Smooth muscle cell (in vitro differentiated cells): ENCODE measurements at regions not wholly inside any gene's neighbourhood (a gene's known extent, or its start where the extent isn't known, plus 50 kb on each side); places are given as distances from the start of the nearest gene placed in this dataset.

Experiments used
- DNase-seq: peaks from one replicate; lab custom pipeline; 2025; ENCODE audit not compliant: unreplicated experiment; lab: John Stamatoyannopoulos, UW
- H2AFZ ChIP-seq: fragments of 200-600 bp; sonication (generic); 2 replicates; pipeline ENCODE4 v1.6.0; 2016; ENCODE audit warnings: antibody characterized with exemption, low read depth, mild to moderate bottlenecking
- H3F3A ChIP-seq: fragments of 200-600 bp; sonication (generic); 2 replicates; pipeline ENCODE4 v1.6.0; 2017; ENCODE audit warnings: antibody characterized with exemption, low read depth
- H3K27ac ChIP-seq: fragments of 200-600 bp; sonication (generic); 2 replicates; pipeline ENCODE4 v1.5.1; 2016; ENCODE audit warnings: low read depth, mild to moderate bottlenecking
- H3K27me3 ChIP-seq: fragments of 200-600 bp; sonication (generic); 2 replicates; pipeline ENCODE4 v1.6.1; 2016; ENCODE audit warnings: low read depth, mild to moderate bottlenecking
- H3K36me3 ChIP-seq: fragments of 200-600 bp; sonication (generic); 2 replicates; pipeline ENCODE4 v1.5.1; 2016; ENCODE audit warnings: low read depth
- H3K4me1 ChIP-seq: fragments of 200-600 bp; sonication (generic); 2 replicates; pipeline ENCODE4 v1.5.1; 2016; ENCODE audit warnings: low read depth
- H3K4me2 ChIP-seq: fragments of 200-600 bp; sonication (generic); 2 replicates; pipeline ENCODE4 v1.6.0; 2016; ENCODE audit warnings: mild to moderate bottlenecking
- H3K4me3 ChIP-seq: fragments of 200-600 bp; sonication (generic); 2 replicates; pipeline ENCODE4 v1.5.1; 2016; ENCODE audit warnings: mild to moderate bottlenecking
- H3K79me2 ChIP-seq: fragments of 200-600 bp; sonication (generic); 2 replicates; pipeline ENCODE4 v1.6.0; 2016; ENCODE audit warnings: low read depth, mild to moderate bottlenecking
- H3K9ac ChIP-seq: fragments of 200-600 bp; sonication (generic); 2 replicates; pipeline ENCODE4 v1.6.0; 2016; ENCODE audit warnings: low read depth
- H3K9me3 ChIP-seq: fragments of 200-600 bp; sonication (generic); replicated peaks from 2 replicates; pipeline ENCODE4 v1.5.1; 2016; ENCODE audit warnings: low read depth
- H4K20me1 ChIP-seq: fragments of 200-600 bp; sonication (generic); 2 replicates; pipeline ENCODE4 v1.6.0; 2016; ENCODE audit warnings: low read depth
- WGBS: methylation state at CpG from one replicate; pipeline ENCODE4 v1.1.7; 2016; ENCODE audit warnings: low lambda C conversion rate; 5-methylcytosine and 5-hydroxymethylcytosine counted together
- TF ChIP-seq, protein P1 (sequence below): fragments of 200-600 bp; sonication (generic); IDR thresholded peaks from 2 replicates; pipeline ENCODE4 v1.5.1; 2017; ENCODE audit warnings: borderline replicate concordance, mild to moderate bottlenecking, antibody characterized with exemption; ENCODE audit not compliant: insufficient read depth, poor library complexity, severe bottlenecking

DNA sequence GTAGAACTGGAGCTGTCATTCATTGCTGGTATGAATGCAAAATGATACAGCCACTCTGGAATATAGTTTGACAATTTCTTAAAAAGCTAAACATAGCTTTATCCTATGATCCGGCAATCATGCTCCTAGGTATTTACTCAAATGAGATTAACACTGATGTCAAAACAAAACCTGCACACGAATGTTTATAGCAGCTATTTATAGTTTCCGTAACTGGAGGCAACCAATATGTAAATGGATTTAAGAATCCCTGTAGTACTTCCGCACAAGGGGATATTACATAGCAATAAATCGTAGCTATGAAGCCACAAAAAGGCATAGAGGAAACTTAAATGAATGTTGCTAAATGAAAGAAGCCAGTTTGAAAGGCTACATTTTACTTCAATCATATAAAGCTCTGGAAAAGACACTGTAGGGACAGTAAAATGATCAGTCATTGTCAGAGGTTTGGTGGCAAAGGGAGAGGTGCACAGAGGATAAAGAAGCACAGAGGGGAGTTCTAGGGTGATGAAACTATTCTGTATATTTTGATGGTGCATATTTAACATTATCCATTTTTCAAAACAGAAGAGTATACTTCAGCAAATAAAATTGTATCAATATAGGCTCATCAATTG lies 1893.0 kb upstream of the PCDH20 start:
- no peak overlapping the region for H3K9ac ChIP-seq
- no peak overlapping the region for H3K27ac ChIP-seq
- H3K4me2 ChIP-seq, result no peak overlapping the region
- H3K27me3 ChIP-seq, result no peaks in the 10 kb centered on the region
- no peaks in the 10 kb centered on the region for H3K4me1 ChIP-seq
- H2AFZ ChIP-seq, result no peak overlapping the region
- no peak for DNase-seq
- TF ChIP-seq, protein P1, sequence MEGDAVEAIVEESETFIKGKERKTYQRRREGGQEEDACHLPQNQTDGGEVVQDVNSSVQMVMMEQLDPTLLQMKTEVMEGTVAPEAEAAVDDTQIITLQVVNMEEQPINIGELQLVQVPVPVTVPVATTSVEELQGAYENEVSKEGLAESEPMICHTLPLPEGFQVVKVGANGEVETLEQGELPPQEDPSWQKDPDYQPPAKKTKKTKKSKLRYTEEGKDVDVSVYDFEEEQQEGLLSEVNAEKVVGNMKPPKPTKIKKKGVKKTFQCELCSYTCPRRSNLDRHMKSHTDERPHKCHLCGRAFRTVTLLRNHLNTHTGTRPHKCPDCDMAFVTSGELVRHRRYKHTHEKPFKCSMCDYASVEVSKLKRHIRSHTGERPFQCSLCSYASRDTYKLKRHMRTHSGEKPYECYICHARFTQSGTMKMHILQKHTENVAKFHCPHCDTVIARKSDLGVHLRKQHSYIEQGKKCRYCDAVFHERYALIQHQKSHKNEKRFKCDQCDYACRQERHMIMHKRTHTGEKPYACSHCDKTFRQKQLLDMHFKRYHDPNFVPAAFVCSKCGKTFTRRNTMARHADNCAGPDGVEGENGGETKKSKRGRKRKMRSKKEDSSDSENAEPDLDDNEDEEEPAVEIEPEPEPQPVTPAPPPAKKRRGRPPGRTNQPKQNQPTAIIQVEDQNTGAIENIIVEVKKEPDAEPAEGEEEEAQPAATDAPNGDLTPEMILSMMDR, result no peak
- no peaks in the 10 kb centered on the region for H3K79me2 ChIP-seq
- H3K4me3 ChIP-seq, result no peak overlapping the region
- 88% methylated on average over 5 of the region's 5 CpGs for WGBS
- no peaks in the 10 kb centered on the region for H4K20me1 ChIP-seq
- H3F3A ChIP-seq, result no peaks in the 10 kb centered on the region
- no peaks in the 10 kb centered on the region for H3K36me3 ChIP-seq
- no peaks in the 10 kb centered on the region for H3K9me3 ChIP-seq

- H3F3A ChIP-seq, result no peaks in the 10 kb centered on the region
- H3K9ac ChIP-seq, result no peak overlapping the region
- no peak for DNase-seq
- WGBS, result 93% methylated on average over 3 of the region's 3 CpGs
- no peak overlapping the region for H3K4me3 ChIP-seq
- H3K4me1 ChIP-seq, result no peaks in the 10 kb centered on the region
- H3K27ac ChIP-seq, result no peak overlapping the region
- H2AFZ ChIP-seq, result no peak overlapping the region
- no peaks in the 10 kb centered on the region for H3K9me3 ChIP-seq
- H3K36me3 ChIP-seq, result no peaks in the 10 kb centered on the region
- no peak overlapping the region for H3K4me2 ChIP-seq
- no peaks in the 10 kb centered on the region for H3K27me3 ChIP-seq
- H4K20me1 ChIP-seq, result no peaks in the 10 kb centered on the region
- H3K79me2 ChIP-seq, result no peaks in the 10 kb centered on the region
- TF ChIP-seq, protein P1, result no peak
Observed at GRCh38 chr13:63307228-63307627, 1891.6 kb upstream of the PCDH20 start.

DNA sequence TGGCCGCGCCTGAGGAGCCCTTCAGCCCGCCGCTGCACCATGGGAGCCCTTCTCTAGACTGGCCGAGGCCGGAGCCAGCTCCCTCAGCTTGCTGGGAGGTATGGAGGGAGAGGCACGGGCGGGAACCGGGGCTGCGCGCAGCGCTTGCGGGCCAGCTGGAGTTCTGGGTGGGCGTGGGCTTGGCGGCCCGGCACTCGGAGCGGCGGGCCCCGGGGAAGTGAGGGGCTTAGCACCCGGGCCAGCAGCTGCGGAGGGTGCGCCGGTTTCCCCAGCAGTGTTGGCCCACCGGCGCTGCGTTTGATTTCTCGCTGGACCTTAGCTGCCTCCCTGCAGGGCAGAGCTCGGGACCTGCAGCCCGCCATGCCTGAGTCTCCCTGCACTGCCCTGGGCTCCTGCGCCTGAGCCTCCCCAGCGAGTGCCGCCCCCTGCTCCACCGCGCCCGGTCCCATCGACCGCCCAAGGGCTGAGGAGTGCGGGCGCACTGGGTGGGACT lies 1890.0 kb upstream of the PCDH20 start:
- H3K4me2 ChIP-seq, result no peak overlapping the region
- no peak overlapping the region for H2AFZ ChIP-seq
- no peaks in the 10 kb centered on the region for H3K4me1 ChIP-seq
- no peak for DNase-seq
- no peaks in the 10 kb centered on the region for H4K20me1 ChIP-seq
- no peak overlapping the region for H3K9ac ChIP-seq
- H3K79me2 ChIP-seq, result no peaks in the 10 kb centered on the region
- WGBS, result over 99% methylated on average over 40 of the region's 40 CpGs
- no peaks in the 10 kb centered on the region for H3K36me3 ChIP-seq
- no peak overlapping the region for H3K4me3 ChIP-seq
- H3K27me3 ChIP-seq, result no peaks in the 10 kb centered on the region
- H3K27ac ChIP-seq, result no peak overlapping the region
- H3K9me3 ChIP-seq, result no peaks in the 10 kb centered on the region
- H3F3A ChIP-seq, result no peaks in the 10 kb centered on the region
- TF ChIP-seq, protein P1, result no peak

DNA sequence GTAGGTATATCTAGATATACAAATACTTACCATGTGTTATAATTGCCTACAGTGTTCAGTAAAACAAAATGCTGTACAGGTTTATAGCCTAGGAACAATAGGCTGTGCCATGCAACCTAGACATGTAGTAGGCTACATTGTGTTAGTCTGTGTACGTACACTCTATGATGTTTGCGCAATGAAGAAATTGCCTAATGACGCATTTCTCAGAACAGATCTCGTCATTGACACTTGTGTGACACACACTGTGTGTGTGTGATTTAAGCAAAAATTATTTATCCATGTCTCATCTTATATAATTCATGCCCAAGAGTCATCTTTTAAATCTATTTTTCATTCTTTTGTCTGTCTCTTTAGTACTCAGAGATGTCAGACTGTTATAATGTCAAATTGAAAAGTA lies 1888.8 kb upstream of the PCDH20 start:
- 98% methylated on average over 4 of the region's 4 CpGs for WGBS
- TF ChIP-seq, protein P1, result no peak
- no peaks in the 10 kb centered on the region for H3K4me1 ChIP-seq
- no peak overlapping the region for H3K9ac ChIP-seq
- H3K36me3 ChIP-seq, result no peaks in the 10 kb centered on the region
- no peaks in the 10 kb centered on the region for H3K27me3 ChIP-seq
- no peaks in the 10 kb centered on the region for H3K79me2 ChIP-seq
- no peaks in the 10 kb centered on the region for H3F3A ChIP-seq
- no peak overlapping the region for H2AFZ ChIP-seq
- no peak for DNase-seq
- no peak overlapping the region for H3K4me3 ChIP-seq
- no peak overlapping the region for H3K27ac ChIP-seq
- H3K9me3 ChIP-seq, result no peaks in the 10 kb centered on the region
- H3K4me2 ChIP-seq, result no peak overlapping the region
- H4K20me1 ChIP-seq, result no peaks in the 10 kb centered on the region
